Osteocyte (in vitro differentiated cells): ENCODE measurements at regions not wholly inside any gene's neighbourhood (a gene's known extent, or its start where the extent isn't known, plus 50 kb on each side); places are given as distances from the start of the nearest gene placed in this dataset.

Experiments
- DNase-seq: peaks from one replicate; pipeline ENCODE4 v3.0.0; 2021; ENCODE audit warnings: mixed read lengths; ENCODE audit not compliant: unreplicated experiment; ENCODE audit errors: extremely low spot score
- H3K27ac Mint-ChIP-seq: one replicate; pipeline ENCODE4 v1.8.0; 2021; ENCODE audit warnings: mild to moderate bottlenecking, mixed read lengths; ENCODE audit not compliant: unreplicated experiment
- H3K27me3 Mint-ChIP-seq: one replicate; pipeline ENCODE4 v1.8.0; 2021; ENCODE audit warnings: mixed read lengths; ENCODE audit not compliant: unreplicated experiment
- H3K36me3 Mint-ChIP-seq: one replicate; pipeline ENCODE4 v1.8.0; 2021; ENCODE audit warnings: mixed read lengths; ENCODE audit not compliant: unreplicated experiment
- H3K4me1 Mint-ChIP-seq: one replicate; pipeline ENCODE4 v1.8.0; 2021; ENCODE audit warnings: mixed read lengths; ENCODE audit not compliant: unreplicated experiment
- H3K4me3 Mint-ChIP-seq: one replicate; pipeline ENCODE4 v1.8.0; 2021; ENCODE audit warnings: mild to moderate bottlenecking, moderate library complexity, mixed read lengths; ENCODE audit not compliant: unreplicated experiment
- H3K9me3 Mint-ChIP-seq: one replicate; pipeline ENCODE4 v1.8.0; 2021; ENCODE audit warnings: mixed read lengths; ENCODE audit not compliant: unreplicated experiment
- TF ChIP-seq, protein P1 (sequence below): fragments of 200-600 bp; sonication (generic); IDR thresholded peaks from 2 replicates; pipeline ENCODE4 v1.5.0; 2021; ENCODE audit warnings: antibody characterized with exemption, mild to moderate bottlenecking, moderate library complexity

- no peak for DNase-seq
- TF ChIP-seq, protein P1, sequence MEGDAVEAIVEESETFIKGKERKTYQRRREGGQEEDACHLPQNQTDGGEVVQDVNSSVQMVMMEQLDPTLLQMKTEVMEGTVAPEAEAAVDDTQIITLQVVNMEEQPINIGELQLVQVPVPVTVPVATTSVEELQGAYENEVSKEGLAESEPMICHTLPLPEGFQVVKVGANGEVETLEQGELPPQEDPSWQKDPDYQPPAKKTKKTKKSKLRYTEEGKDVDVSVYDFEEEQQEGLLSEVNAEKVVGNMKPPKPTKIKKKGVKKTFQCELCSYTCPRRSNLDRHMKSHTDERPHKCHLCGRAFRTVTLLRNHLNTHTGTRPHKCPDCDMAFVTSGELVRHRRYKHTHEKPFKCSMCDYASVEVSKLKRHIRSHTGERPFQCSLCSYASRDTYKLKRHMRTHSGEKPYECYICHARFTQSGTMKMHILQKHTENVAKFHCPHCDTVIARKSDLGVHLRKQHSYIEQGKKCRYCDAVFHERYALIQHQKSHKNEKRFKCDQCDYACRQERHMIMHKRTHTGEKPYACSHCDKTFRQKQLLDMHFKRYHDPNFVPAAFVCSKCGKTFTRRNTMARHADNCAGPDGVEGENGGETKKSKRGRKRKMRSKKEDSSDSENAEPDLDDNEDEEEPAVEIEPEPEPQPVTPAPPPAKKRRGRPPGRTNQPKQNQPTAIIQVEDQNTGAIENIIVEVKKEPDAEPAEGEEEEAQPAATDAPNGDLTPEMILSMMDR: no peak
- Mint-ChIP-seq H3K4me3 (peak overlapping the region; percentile 36), H3K27me3 (no peaks in the 10 kb centered on the region), H3K9me3 (no peaks in the 10 kb centered on the region), H3K4me1 (peaks cover 33% of the 10 kb centered on the region), H3K36me3 (no peaks in the 10 kb centered on the region), H3K27ac (peak overlapping the region; percentile 91)
Measured at GRCh38 chr20:51994751-51995417, 192.6 kb upstream of the SALL4 start.

GRCh38 chr20:51987812-51988211 is 185.5 kb upstream of the SALL4 start:
- Mint-ChIP-seq H3K27ac (peak overlapping the region; percentile 54), H3K9me3 (no peaks in the 10 kb centered on the region), H3K27me3 (no peaks in the 10 kb centered on the region), H3K4me3 (no peak overlapping the region), H3K4me1 (peaks cover 44% of the 10 kb centered on the region), H3K36me3 (no peaks in the 10 kb centered on the region)
- TF ChIP-seq, protein P1: no peak
- no peak for DNase-seq

DNA sequence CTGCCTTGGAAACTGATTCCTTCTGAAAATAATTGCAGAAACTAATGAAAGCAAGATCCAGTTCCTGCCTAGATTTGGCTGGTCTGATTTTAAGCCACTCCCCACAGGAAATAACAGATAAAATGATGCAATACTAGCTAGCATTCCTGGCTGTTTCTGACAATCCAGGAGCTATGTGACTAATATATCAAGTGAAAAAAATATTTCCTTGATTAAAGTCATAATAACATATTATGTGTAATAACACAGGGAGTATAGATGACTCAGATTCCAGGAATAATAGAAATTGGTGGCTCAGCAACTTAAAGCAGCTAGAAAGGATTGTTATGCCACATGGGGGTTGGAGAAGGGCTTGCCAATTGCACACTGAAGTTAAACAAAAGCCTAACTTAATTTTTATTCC is 182.7 kb upstream of the SALL4 start:
- Mint-ChIP-seq H3K36me3 (no peaks in the 10 kb centered on the region), H3K27me3 (no peaks in the 10 kb centered on the region), H3K4me3 (no peak overlapping the region), H3K4me1 (peaks cover 29% of the 10 kb centered on the region), H3K9me3 (no peaks in the 10 kb centered on the region), H3K27ac (peak overlapping the region; percentile 95)
- TF ChIP-seq, protein P1: peak; percentile 12
- DNase-seq: no peak

- DNase-seq: no peak
- peaks cover 2% of the 10 kb centered on the region for H3K36me3 Mint-ChIP-seq
- no peaks in the 10 kb centered on the region for H3K27me3 Mint-ChIP-seq
- H3K4me3 Mint-ChIP-seq: no peak overlapping the region
- H3K27ac Mint-ChIP-seq: no peak overlapping the region
- H3K9me3 Mint-ChIP-seq: peaks cover 3% of the 10 kb centered on the region
- peaks cover 19% of the 10 kb centered on the region for H3K4me1 Mint-ChIP-seq
- TF ChIP-seq, protein P1: no peak
Measured at GRCh38 chr20:51980277-51980676, 178.0 kb upstream of the SALL4 start.

- Mint-ChIP-seq H3K36me3 (peaks cover 2% of the 10 kb centered on the region), H3K4me3 (no peak overlapping the region), H3K9me3 (peaks cover 3% of the 10 kb centered on the region), H3K4me1 (peaks cover 9% of the 10 kb centered on the region), H3K27me3 (no peaks in the 10 kb centered on the region), H3K27ac (peak overlapping the region; percentile 43)
- TF ChIP-seq, protein P1: no peak
- DNase-seq: no peak
Measured at GRCh38 chr20:51979226-51979625, 176.9 kb upstream of the SALL4 start.
